GM19240 (cell line): ENCODE measurements at regions not wholly inside any gene's neighbourhood (a gene's known extent, or its start where the extent isn't known, plus 50 kb on each side); places are given as distances from the start of the nearest gene placed in this dataset.
A peak's percentile ranks its signal among the peaks of the same experiment; 100 is the strongest.
"Not testable (repeated sequence)": the region's sequence is repeated elsewhere in the genome, so short reads cannot be mapped to it uniquely, and the experiment has no call there.

ENCODE experiments used
- DNase-seq: peaks from one replicate; pipeline ENCODE4 v3.0.0; 2011; ENCODE audit warnings: low spot score; ENCODE audit not compliant: insufficient read length

DNA sequence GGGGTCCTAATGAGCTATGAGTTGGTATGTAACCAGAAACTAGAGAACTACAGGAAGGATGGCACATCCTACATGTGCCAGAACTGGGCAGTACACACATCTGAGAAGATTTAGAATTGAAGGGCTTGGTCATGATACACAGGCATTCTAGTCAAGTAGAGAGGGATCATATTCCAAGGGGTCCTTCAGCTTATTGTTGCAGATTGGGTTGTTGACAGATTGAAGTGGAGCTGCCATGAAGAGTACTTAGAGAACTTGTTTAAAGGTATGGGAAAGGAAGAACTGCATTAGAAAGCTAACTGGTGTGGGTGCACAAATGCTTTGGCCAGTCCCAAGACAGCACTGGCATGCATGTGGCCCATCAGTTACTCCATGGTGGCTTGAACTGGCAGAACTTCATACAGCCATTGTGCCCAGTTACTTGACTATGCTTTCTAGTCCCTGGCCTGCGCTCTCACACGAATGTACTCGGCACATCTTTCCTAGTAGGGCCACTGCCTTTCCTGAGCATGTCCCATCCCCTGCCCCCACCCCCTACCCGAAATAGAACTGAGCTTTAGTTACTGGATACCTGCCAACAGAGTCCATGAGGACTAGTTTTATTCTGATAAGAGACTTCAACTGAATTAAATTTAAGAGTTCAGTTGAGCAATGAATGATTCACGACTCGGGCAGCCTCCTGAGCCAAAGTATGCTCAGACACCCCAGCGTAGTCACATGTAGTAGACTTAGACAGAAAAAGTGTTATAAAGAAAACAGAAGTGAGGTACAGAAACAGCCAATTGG lies 64.0 kb downstream of the CCNG2 start:
- no peak for DNase-seq

DNA sequence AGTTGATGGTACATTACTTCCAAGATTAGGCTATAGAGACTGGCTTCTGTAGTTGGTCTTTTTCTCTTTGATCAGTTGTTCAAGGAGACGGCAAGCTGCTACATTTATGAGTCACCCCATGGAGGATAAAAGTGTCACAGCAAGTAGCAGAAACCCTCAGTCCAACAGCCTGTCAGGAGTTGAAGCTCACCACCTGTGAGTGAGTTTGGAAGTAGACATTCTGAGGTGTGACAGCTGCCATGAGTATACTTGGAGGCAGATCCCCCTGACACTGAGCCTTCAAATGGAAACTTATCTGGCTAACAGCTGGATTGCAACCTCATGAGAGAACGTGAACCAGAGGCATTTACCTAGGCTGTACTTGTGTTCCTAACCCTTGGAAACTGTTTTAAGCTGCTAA lies 68.0 kb downstream of the CCNG2 start:
- no peak for DNase-seq

DNA sequence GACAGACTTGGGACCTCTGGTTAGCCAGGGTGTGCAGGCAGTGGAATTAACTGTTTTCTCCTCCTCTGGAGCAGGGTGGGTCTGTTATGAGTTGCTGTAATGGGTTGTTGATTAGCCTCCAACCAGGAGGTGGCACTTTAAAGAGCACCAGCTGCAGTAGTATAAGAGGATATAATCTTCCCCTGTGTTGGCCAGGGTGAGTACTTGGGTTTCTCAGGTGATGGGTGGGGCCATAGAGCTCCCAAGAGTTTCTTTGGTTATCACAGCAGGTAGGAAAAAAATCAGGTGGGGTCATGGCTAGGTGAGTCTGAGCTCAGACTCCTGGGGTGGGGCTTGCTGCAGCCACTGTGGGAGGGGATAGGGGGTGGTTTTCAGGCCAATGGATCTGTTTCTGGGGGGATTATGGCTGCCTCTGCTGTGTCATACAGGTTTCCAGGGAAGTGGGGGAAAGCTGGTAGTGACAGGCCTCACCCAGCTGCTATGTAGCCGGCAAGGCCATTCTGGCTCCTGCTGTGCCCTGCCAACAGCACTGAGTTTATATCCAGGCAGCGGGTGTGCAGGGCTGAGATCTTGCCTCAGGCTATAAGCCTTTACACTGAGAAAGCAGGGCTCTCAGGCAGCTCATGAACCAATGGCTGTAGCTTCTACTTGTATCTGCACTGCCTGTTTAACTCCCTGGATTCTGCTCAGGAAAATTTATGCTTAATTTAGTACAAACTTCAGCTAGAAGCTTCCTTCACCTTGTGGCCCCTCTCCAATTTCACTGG lies 70.1 kb downstream of the CCNG2 start:
- no peak for DNase-seq

DNA sequence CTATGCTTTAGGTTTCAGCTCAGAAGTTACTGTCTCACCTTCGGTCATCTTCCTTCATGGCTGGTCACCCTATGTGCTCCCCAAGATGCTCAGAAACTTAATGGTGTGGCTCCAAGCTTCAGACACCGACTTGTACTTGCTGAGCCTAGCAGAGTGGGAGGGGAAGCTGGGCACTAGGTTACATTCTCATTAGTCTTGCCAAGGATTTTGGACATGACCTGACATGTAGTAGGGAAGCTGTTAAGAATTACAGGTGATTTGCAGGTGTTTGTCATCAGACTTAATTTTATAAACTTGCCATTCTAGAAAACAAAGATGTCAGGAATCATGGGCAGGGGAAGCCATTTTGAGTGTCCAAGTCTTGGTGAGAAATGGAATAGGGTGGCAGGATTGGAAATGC lies 72.4 kb downstream of the CCNG2 start:
- DNase-seq: no peak

DNA sequence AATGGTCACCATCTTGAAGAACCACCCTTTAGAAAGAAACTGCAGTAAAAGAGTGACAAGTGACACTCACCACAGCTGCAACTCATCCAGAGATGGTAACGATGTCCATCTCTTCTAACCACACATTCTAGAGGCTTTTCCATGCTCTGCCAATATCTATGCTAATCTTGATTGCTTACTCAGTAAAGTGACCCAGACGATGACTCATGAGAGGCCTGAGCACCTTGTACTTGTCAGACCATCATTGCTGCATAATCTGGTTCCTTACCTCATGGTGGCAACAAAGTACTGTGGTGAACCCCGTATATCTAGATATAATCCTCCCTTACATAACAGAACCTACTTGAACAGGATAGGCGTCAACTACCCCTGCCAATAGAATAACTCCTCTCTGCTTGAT lies 75.6 kb downstream of the CCNG2 start:
- no peak for DNase-seq

DNA sequence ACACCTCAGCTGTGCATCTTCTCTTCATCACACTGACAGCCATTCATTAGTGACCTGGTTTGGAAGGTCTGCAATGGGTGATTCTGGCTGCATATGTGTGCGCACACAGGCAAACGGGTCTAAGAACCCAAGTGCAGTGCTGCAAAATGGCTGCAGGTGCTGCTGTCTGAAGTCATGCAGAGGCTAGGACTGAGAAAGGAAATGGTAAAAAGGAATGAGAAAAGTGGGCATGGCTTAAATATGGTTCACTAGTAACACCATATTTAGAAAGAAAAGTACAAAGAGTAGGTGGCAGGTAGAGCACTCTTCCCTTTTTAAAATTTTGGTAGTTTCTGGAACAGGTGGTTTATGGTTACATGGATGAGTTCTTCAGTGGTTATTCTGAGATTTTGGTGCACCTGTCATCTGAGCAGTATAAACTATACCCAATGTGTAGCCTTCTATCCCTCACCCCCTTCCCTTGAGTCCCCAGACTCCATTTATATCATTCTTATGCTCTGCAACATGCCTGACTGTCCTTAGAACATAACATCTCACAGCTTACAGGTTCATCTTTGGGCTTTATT lies 78.4 kb downstream of the CCNG2 start:
- DNase-seq: no peak

DNA sequence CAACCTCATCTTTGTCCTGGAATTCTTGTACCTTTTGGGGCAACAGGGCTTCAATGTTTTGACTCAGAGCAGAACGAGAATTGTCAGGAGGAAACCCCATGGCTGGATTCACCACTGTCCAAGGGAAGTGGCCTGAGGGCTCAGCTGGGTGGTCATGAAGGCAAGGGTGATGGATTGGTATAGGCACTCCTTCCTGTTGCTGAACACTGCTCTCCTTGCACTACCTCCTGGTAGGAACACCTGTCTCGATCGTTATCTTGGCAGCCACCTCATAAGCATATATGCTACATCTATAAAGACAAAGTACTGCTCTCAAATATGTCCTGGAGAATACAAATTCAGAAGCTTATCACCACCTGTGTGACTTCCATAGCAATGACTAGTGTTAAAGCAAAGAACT lies 79.8 kb downstream of the CCNG2 start:
- no peak for DNase-seq

DNA sequence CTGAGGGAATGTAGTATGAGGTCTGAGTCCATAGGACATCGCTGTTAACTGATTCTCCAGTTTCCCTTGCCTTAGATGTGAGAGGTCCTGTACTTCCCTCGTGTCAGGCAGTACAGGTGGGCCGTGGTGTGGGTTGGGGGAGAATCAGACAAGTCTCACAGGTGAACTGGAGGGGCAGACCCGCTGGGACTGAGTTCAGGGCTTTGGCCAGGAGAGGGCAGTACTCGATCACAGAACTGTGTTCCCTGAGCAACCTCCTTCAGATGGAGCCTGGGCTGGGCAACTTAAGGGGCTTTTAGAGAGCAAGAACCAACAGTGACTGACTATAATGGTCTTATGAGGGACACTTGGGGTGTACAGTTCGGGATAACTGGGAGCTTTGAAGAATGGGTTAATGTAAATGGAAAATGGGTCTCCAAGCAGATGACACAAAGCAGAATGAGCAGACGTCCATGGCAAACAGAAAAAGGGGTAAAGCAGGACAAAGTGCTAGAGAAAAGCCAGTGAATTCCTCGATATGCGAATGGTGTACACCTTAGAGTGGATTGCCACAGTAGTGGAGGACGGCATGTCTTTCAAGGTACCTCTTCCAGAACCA lies 83.6 kb downstream of the CCNG2 start:
- peak; percentile 76 for DNase-seq

DNA sequence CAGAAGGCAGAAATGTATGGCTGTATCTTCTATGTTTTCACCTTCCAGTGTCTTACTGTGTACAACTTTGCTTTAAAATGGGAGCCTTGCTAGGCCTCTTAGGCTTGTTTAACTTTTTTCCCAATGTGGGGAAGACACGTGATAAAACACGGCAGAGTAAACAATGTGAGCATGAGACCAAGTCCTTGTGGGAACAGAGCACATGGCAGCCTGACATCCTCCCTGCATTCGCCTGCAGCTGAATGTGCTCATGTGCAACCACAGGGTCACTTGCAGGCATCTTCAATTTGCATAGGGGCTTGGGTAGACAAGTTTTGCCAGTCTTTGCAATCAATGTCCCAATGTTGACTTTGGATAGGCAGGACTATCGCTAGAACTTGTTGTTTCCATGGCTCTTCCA lies 91.8 kb downstream of the CCNG2 start:
- DNase-seq: no peak

DNA sequence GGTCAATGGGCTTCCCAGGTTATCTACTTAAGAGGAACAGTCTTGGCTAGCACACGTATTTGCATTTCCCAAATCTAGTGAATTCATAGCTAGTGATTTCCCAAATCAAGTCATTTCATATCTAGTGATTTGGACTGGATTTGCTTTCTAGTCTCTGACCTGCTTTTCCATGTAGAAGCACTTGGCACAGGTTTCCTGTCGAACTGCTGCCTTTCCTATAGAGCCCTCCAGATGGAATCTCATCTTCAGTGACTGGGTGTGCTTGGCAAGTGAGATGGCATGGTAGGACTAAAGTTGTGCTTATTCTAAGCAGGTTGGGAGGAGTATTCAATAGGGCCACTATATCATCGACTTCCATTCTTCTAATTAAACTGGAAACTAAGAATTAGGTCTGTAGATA lies 94.7 kb downstream of the CCNG2 start:
- no peak for DNase-seq

DNA sequence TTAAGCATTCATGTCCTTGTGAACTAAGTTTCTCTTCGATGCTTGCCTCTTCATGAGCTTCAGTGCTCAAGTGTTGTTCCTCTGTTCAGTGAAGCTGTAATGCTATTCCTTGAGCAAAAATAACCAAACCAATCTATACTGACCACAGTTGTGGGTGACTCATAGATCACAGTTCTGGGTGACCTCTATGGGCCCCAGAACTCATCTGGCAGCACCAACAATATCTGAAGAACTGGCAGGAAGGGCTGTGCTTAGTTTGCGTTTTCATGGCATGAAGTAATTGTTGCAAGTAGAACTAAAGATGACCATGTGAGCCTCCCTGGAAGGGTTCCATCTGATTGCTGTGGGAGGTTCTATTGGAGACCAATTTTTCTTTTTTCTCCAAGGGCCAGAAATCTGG lies 106.2 kb downstream of the CCNG2 start:
- no peak for DNase-seq

DNA sequence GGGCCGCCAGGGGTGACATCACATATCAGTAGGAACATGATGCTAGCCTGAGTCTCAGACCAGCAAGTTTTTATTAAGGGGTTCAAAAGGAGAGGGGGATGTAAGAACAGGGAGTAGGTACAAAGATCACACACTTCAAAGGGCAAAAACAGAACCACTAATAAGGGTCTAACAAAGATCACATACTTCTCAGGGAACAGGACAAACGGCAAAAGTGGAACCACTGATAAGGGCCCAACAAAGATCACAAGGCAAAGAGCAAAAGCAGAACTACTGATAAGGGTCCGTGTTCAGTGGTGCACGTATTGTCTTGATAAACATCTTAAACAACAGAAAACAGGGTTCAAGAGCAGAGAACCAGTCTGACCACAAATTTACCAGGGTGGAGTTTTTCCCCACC lies 107.0 kb downstream of the CCNG2 start:
- DNase-seq: not testable (repeated sequence)

DNA sequence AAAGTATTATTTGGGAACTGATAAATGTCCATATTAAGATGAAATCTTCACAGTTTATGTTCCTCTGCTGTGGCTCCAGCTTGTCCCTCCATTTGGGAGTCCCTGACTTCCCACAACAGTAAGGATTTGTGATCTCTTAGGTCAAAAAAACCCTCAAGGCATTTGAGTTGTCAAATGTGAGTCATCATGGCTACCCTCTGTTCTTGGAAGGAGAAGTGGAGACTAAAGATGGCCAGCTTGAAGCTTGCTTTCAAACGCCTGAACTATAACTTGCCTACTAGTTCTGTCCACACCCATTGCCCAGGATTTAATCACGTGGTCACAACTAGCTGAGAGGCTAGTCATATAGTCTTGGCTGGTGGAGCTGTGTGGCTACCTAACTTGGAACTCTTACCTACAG lies 107.8 kb downstream of the CCNG2 start:
- no peak for DNase-seq

DNA sequence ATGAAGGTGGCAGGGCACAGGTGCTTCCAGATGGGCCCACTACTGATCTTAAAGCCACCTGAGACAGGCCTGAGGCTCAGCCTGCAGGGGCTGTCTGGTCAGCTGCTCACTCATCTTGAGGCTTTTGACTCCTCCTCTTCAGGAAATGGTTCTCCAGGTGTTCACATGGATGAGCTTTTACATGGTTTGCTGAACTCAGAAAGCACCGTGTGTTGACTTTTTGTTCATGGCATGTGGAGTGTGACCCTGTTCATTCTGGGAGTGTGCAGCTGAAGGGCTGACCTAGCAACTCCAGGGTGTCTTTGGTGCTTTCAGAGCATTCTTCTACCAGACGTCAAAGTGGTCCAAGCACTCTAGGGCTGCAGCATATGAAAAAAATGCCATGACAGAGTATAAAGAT lies 111.1 kb downstream of the CCNG2 start:
- DNase-seq: no peak

DNA sequence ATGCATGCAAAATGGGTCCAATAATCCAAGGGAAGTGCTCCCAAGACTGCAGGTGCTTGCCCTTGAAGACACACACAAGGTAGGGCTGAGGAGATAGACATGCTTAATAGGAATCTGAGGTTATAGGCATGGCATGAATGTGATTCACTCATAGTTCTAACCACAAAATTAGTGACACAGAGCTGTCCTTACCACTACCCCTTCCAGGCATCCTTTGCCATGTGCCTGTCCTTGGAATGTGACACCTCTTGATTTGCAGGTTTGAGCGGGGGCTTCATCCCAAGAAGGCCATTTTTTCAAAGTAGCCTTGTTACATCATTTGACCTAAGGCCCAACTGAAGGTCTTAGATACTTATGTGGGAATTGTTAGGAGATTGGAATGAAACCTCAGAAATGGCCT lies 112.5 kb downstream of the CCNG2 start:
- no peak for DNase-seq

DNA sequence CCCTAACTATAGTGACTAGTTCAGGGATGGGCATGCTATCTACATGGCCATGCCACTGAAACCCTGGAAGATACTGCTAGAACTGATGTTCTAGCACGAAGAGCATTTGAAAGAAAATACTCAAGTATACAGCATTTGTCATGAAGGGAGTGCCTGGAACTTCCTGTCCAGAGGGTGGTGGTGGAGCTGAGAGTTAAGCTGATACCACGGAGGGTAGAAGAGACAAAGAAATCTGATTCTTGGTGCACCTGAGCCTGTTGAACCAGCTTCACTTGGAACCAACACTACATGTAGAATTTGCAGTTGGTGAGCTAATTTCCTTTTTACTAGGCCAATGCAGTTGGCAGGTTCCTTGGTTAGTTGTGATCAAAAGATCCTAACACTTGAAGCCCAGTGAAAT lies 116.4 kb downstream of the CCNG2 start:
- DNase-seq: no peak

DNA sequence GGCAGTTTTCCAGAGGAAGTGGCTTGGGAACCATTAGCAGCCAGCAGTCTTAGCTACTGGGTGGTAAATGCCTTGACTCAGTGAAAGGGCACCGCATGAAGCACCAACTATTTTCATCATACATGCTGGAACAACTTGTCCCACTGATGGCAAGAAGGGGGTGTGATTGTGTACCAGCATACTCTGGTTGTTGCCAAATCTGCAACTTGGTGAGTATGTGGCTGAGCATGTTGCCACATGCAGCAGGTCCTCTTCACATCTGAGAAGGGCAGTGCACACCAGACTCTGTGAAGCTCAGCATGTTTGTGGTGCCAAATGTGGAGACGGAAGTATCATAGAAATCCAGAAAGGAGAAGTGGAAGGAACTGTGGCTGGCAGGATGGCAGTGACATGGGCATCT lies 122.1 kb downstream of the CCNG2 start:
- DNase-seq: not testable (repeated sequence)

DNA sequence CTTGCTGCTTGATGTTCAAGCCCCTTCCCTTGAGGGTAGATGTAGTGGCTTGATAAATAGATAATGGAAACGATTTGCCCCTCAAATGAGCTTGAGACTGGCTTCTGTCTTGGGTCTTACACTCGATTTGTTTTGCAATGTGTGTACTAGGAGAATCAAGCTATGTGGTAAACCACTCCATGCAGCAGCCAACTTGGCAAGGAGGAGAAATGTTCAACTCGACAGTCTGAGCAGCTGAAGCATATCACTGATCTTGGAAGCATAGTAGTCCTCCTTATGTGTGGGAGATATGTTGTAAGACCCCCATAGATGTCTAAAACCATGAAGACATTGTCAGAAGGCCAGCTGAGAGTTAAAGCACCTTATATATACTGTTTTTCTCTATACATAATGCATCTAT lies 125.3 kb downstream of the CCNG2 start:
- DNase-seq: no peak

DNA sequence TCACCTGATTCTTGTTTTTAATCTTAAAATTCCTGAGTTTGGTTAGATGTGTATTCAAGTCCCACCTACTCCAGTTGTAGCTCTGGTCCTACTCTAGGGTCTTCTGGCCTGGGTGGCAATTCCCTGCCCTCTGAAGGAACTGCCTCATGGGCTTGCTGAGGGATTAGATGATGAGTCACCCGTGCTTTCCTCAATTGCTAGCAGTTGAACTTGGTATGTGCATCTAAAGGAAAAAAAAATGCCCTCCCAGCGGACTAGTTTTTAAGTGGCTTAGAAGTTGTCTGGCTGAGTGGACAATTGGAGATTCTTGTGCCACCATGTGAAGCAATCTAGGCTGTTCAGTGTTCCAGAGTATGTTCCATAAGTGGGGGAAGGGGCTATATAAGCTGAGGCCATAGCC lies 127.0 kb downstream of the CCNG2 start:
- no peak for DNase-seq

DNA sequence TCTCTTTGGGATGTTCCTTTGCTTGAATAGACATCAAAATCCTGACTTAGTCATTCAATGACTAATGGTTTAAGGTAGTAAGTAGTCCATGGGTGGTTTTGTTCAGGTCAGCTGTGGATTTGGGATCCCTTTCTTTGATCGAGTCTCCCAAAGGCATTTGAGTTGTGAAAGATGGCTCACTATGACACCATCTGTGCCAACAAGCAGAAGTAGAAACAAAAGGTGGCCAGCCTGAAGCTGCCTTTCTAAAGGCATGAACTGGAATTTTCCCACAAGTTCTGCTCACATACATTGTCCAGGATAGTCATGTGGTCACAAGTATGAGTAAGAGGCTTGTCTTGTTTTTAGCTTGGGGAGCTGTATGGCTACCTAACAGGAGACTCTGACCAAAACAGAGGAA lies 129.9 kb downstream of the CCNG2 start:
- no peak for DNase-seq

DNA sequence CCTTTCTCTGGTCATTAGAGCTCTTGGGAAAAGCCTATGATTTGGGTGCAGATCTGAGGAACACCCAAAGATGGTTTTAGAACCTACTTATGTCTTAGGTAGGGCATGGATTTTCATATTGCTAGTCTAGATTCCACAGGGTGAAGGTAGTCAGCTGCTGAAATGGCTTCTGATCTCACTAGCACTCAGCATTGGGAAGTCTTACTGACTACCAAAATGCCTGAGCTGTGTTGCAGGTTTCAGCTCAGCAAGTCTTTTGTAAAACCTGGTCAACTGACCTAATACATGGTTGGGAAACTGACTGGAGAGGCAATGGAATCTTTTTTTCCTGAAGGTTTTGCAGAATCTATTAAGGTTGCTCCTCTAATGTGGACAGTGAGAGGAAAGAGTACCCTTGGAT lies 136.4 kb downstream of the CCNG2 start:
- no peak for DNase-seq

DNA sequence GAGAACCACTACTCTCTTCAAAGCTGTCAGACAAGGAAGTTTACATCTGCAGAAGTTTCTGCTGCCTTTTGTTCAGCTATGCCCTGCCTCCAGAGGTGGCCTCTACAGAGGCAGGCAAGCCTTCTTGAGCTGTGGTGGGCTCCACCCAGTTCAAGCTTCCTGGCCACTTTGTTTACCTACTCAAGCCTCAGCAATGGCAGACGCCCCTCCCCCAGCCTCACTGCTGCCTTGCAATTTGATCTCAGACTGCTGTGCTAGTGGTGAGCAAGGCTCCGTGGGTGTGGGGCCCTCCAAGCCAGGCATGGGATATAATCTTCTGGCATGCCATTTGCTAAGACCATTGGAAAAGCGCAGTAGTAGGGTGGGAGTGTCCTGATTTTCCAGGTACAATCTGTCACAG lies 144.0 kb downstream of the CCNG2 start:
- not testable (repeated sequence) for DNase-seq
